Activated CD4-positive, alpha-beta T cell treated with anti-CD3 and anti-CD28 coated beads, Interleukin-2, Interleukin-6, amounts not matched to agents 100 ng/mL and 50 ng/mL, durations not matched to agents 16 hours and 8 hours (primary cell): ENCODE measurements at regions not wholly inside any gene's neighbourhood (a gene's known extent, or its start where the extent isn't known, plus 50 kb on each side); places are given as distances from the start of the nearest gene placed in this dataset.

Source experiments
- DNase-seq: peaks from one replicate; pipeline ENCODE4 v3.0.0-alpha.2; 2020

DNA sequence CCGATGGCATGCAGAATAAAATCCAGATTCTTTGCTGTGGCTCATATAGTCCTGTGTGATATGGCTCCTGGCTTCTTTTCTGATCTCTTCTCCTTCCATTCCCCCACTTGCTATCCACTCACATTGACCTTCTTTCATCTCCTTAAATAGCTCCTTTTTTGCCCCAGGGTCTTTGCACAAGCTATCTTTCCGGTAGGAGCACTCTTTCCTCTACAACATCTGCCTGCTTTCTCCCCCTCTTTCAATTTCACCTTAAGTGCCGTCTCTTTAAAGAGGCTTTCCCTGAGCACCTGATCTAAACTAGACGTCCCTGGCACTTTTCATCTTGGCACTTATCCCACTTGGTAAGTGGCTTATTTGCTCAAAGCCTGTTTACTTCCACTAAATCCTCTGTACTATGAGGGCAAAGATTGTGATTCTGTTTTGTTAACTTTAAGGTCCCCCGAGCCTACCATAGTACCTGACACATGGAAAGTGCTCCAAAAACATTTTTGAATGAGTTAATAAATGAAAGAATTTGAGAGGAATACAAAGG, 323.3 kb upstream of the TLE3 start:
- DNase-seq = no peak

DNA sequence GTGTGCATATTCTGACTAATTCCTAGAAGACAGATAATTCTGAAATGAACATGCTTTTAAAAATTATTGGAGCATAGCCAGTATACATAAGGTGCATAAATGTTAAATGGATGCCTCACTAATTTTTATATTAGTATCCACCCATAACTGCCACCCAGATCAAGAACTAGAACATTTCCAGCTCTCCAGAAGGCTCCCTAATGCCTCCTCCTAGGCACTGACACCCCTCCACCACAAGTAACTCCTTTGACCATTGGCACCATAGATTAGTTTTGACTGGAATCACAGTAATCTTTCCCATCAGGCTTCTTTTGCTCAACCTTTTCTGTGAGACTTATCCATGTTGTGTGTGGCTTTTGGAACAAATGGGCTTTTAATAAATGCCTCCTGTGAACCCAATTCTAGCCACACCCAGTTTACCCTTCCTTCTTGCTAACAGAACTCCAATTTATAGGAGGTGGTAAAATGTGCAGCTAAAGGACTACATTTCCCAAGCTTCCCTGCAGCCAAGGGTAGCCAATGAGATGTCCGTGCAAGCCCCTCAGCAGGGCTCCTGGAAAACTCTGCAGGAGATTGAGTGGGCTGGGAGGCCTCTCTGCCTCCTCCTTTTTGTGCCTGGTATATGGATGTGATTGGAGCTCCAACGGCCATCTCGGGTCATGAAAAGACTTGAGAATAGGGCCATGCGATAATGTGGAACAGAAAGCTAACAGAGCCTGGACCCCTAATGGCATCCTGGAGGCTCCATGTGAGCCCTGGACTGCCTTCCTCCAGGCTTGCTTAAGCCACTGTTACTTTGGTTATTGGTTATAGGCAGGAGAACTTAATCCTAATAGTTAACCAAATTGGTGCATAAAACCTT, 322.6 kb upstream of the TLE3 start:
- no peak for DNase-seq

GRCh38 chr15:70418943-70419342, 321.2 kb upstream of the TLE3 start:
- no peak for DNase-seq

DNA sequence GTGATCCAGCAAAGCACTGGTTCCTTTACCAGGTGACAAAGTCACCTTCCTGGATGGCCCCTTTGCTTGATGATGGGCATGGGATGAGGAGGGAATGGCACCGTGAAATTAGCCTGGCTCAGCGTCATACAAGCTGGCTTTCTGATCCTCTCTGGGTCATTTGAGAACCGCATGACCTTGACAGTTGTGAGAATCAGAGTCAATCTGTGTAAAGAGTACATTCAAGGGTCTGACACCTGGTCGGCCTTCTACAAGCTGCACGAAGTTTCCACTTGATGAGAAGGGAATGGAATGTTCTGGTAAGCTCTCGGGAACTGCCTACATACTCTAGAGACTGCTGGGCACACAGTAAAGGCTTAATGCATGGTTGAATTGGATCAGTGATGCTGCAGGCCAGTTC, 319.8 kb upstream of the TLE3 start:
- no peak for DNase-seq

- DNase-seq = no peak
Observed at GRCh38 chr15:70416829-70417228, 319.1 kb upstream of the TLE3 start.

DNA sequence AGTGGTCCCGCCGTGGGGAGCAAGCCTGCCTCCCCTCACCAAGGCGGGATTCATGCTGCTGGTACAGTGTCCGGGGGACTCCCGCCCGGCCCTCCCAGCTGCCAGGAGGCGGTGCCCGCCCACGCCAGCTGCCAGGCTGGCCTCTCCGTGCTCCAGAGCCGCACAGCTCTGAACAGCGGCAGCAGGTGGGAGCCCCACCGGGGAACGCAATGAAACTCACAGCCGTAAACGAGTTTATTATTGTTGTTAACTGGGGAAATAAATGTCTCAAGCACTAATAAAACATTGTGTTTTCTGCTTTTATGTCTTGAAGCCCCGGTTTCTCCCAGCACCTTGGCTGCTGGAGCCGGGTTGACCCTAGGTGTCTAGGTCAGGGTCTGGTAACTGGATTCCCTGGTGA, 317.7 kb upstream of the TLE3 start:
- no peak for DNase-seq

GRCh38 chr15:70414626-70415025, 316.9 kb upstream of the TLE3 start:
- no peak for DNase-seq

DNA sequence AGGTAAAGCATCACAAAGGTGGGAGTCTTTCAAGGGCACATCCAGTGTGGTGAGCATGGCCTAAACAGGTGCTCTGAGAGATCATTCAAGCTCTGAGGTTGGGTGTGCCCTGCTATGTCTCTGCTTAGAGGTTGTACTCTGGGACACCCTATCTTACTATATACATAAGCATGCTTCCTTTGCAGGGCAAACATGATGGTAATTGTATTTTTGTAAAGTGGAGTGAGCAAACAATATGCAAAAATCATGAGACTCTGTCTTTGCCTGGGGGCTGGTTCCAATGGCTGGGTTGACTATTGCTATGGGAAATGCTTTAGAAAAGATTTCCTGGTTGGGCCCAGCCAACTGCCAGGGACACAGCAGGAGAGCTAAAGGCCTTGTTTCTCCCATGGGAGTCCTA, 315.1 kb upstream of the TLE3 start:
- DNase-seq = no peak

DNA sequence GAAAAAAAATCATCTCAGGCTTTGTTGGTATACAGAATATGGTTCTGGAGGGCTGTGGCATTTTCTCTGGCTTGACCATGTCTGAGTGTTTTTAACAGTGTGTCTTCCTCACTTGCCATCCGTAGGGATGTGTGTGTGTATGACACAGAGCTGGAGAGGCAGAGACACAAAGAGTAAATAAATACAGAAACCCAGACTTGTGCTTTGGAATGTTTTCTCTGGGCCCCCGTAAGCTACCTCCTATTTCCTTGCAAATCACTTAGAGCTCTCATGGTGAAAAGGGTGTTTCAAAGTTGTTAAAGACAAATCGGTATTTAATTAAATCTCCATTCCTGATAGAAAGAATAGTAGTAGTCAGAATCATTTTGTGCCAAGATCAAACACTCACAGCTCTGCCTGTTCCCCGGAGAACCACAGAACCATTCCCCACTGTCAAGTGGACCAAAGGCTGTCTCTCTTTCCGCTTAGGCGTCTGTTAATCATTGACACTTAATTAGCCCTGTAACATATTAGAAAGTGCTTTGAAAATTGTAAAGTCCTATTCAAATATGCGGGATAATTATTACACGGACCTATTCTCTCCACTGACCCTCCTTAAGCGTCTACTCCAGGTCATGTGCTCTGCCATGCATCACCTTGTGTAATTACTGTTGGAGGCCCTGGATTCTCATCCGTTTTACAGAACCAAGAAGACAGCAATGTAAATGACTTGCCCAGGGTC, 313.6 kb upstream of the TLE3 start:
- DNase-seq = no peak

DNA sequence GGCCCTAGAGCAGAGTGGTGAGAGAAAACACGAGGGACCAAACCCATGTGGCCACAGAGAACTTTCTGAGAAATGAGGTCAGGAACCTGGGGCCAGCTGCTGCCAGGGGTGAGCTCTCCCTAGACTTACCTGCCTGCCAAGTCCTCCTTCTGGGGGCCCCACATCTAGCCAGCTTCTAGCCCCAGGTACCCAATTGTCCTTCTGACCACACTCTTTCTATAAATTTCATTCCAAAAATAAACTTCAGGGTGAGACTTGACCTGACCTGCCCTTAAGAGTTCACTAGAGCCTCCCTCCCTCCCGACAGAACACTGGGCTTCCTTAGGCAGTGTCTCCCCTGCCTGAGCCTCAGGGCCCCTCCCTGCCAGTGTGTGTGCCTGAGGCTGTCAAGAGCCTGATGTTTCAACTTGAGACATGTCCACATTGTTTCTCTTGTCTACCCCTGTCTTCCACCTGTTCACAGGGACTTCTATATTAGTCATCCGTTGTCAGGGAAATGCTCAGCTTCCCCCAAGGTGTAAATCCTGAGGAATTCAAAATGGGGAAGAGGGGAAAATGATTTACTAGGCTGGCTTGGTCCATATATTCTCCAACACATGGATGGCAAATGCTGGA, 312.8 kb upstream of the TLE3 start:
- no peak for DNase-seq

DNA sequence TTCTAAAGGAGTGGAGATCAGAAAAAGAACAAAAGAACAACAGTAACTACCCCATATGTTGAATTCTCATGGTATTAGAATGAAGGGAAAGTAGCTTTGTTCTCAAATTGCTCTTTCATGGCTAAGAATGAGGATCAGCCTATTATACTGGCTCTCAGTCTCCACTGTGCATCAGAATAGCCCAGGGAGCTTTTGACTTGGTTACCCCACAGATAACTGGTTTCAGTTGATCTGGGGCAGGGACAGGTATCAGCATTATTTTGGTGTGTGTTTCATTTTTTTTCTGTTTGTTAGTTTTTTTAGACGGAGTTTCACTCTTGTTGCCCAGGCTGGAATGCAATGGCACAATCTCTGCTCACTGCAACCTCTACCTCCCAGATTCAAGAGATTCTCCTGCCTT, 311.7 kb upstream of the TLE3 start:
- DNase-seq = no peak

- no peak for DNase-seq
Observed at GRCh38 chr15:70407955-70408354, 310.2 kb upstream of the TLE3 start.

- DNase-seq = no peak
Observed at GRCh38 chr15:70407336-70407670, 309.6 kb upstream of the TLE3 start.

GRCh38 chr15:70406617-70407335, 309.1 kb upstream of the TLE3 start:
- DNase-seq = no peak

DNA sequence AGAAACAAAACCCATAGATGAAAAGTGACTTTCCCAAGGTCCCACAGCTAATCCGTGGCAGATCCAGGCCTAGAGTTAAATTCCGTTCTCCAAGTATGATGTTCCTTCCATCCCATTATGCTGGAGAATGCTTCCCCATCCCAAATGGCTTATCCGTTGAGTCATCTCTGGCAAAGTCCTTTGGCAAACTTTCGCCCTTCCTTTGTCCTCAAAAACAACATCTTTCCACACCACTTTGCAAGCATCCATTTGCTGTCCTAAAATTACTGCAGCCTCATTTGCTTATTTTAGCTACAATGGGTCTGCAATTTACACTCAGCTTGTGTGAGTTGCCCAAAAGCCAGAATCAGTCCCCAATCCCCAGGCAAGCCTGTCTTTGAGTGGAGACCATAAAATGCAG, 304.0 kb upstream of the TLE3 start:
- DNase-seq = no peak

GRCh38 chr15:70400766-70401541, 303.2 kb upstream of the TLE3 start:
- DNase-seq = no peak

- DNase-seq = no peak
Observed at GRCh38 chr15:70399204-70399603, 301.5 kb upstream of the TLE3 start.

GRCh38 chr15:70398694-70399093, 301.0 kb upstream of the TLE3 start:
- DNase-seq = no peak

- no peak for DNase-seq
Observed at GRCh38 chr15:70396807-70397206, 299.1 kb upstream of the TLE3 start.

DNA sequence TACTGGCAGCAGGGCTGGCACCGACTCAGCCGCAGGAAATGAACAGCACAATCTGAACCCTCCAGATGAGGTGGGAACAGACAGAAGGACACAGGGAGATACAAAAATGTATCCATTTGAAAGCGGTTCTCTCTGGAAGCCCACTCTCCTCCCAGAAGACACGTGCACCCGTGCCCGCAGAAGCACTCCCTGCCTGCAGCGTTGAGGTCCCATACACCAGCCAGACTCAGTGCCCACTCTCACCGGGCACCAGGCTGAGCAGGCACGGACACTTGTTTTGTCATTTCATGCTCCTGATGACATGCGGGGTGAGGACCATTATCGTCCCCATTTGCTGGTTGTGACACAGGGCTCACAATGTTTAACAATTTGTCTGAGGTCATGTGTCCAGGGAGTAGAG, 297.4 kb upstream of the TLE3 start:
- DNase-seq = no peak

DNA sequence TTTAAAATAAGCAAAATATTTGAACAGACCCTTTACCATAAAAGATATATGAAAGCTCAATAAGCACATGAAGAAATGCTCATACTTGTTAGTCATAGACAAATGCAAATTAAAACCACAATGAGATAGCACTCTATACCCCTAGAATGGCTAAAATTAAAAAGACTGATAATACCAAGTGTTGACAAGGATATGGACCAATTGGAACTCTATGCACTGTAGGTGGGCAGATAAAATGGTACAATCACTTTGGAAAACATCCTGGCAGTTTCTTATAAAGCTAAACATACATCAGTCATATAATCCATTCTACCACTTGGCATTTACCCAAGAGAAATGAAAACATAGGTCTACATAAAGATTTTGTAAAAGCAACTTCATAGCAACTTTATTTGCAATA, 293.0 kb upstream of the TLE3 start:
- DNase-seq = no peak

- no peak for DNase-seq
Observed at GRCh38 chr15:70387993-70388392, 290.3 kb upstream of the TLE3 start.
